Esophagus squamous epithelium (tissue), 5 donors: ENCODE measurements at regions not wholly inside any gene's neighbourhood (a gene's known extent, or its start where the extent isn't known, plus 50 kb on each side); places are given as distances from the start of the nearest gene placed in this dataset.

ENCODE experiments used
- DNase-seq: peaks from one replicate; lab custom pipeline; 2025; lab: John Stamatoyannopoulos, UW
- H3K27ac ChIP-seq, 4 donors: fragments of 200-600 bp; sonication (generic); one replicate each; pipeline ENCODE4 v1.5.1; 2016 to 2019; ENCODE audit warnings: mild to moderate bottlenecking in 1 of 4
- H3K27me3 ChIP-seq, 4 donors: fragments of 200-600 bp; sonication (generic); 1 replicate in 3 of 4; 2 replicates in 1 of 4; pipeline versions ENCODE4 v1.5.1 to v1.6.0; 2017 to 2021; ENCODE audit warnings: antibody characterized with exemption in 1 of 4
- H3K36me3 ChIP-seq, 3 donors: fragments of 200-600 bp; sonication (generic); one replicate each; pipeline ENCODE4 v1.5.1; 2016 to 2019
- H3K4me1 ChIP-seq, 3 donors: fragments of 200-600 bp; sonication (generic); one replicate each; pipeline ENCODE4 v1.5.1; 2017 to 2019
- H3K4me3 ChIP-seq, 4 donors: fragments of 200-600 bp; sonication (generic); 1 replicate in 3 of 4; 2 replicates in 1 of 4; pipeline ENCODE4 v1.5.1; 2016 to 2019; ENCODE audit warnings: mild to moderate bottlenecking in 2 of 4, moderate library complexity in 1 of 4
- H3K9me3 ChIP-seq, 3 donors: fragments of 200-600 bp; sonication (generic); one replicate each; pipeline ENCODE4 v1.5.1; 2016 to 2019
- CTCF ChIP-seq, 6 experiments: fragments of 450-650 bp in 4 of 6; fragments of 200-600 bp in 2 of 6; sonication (generic) in 2 of 6; IDR thresholded peaks; one replicate each; pipeline ENCODE4 v1.5.1; 2016 to 2019; ENCODE audit warnings: antibody characterized with exemption in 6 of 6, mild to moderate bottlenecking in 4 of 6, moderate library complexity in 4 of 6
- POLR2A ChIP-seq, 4 donors: fragments of 450-650 bp; IDR thresholded peaks; one replicate each; pipeline ENCODE4 v1.6.1; 2017; ENCODE audit warnings: antibody characterized with exemption in 4 of 4, mild to moderate bottlenecking in 4 of 4, moderate library complexity in 3 of 4
- WGBS, 2 donors: methylation state at CpG; one replicate each; pipeline ENCODE4 v1.1.5; 2018; 5-methylcytosine and 5-hydroxymethylcytosine counted together
- intact Hi-C: fragments of 100-400 bp; cut with DNase I; formaldehyde crosslinking; loops from one replicate; pipeline ENCODE4 v1.15.0; 2022
- donor health status: DM: yes; HTN: yes; CAD: no.

DNA sequence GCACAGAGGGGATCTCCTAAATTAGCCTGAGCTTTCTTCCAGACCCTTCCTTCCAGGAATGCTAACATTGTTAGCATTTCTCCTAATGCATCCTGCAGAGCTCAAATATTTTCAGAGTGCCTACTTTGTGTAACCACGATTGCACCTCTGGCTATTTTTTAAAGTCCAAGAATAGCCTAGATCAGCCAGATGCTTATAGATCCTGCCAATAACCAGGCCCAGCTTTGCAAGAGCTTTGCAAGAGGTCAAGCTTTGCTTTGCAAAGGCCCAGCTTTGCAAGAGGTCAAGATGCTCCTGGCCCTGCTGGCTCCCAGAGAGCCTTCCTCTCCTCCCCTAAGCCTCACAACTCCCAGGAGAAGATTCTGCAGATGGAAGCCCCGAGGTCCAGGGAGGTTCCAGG, 491.9 kb downstream of the MN1 start:
- no peak overlapping the region for H3K4me3 ChIP-seq
- intact Hi-C loops: no loop called here
- 40 to 57% methylated on average over 1 to 2 of the region's 2 CpGs for WGBS, 2 donors
- H3K4me1 ChIP-seq: peaks cover 0 to 10% (median 0%) of the 10 kb centered on the region in 3 donors
- no peak overlapping the region for H3K27ac ChIP-seq
- no peaks in the 10 kb centered on the region for H3K36me3 ChIP-seq
- DNase-seq: no peak
- H3K27me3 ChIP-seq: peaks cover 0 to 6% (median 0%) of the 10 kb centered on the region in 4 donors
- no peaks in the 10 kb centered on the region for H3K9me3 ChIP-seq
- TF ChIP-seq POLR2A (IDR thresholded peaks at IDR 0.05) (no peak), CTCF (IDR thresholded peaks at IDR 0.05) (no peak)

DNA sequence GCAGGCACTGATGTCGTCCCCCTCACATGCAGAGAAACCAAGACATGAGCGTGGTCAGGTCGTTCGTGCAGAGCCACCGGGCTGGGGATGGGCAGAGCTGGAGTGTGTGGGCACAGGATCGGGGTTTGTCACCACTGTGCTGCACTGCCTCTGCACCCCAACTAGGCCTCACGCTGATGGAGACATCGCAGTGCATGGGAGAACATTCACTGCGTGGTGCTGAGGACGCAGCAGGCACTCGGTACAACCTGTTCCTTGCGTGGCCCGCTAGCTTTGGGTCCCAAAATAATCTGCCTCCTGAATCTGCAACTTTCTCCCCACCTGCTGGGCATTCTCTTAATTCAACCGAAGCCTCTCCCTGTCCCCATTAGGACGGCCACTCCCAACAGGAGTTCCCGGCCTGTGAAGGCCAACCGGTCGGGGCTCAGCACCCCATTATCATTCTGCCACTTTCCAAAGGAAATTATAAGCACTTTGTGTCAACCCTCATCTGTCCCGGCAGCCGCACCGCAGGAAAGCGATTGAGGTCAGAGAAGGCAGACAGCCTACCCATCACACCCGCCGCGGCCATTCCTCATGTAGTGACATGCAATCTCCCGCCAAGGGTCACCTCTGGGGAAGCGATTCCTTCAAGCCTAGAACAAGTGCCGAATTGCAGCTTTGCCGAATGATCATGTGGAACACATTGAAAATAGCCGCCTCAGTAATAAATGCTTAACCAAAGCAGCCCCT, 490.4 kb downstream of the MN1 start:
- intact Hi-C loops: no loop called here
- DNase-seq: no peak

DNA sequence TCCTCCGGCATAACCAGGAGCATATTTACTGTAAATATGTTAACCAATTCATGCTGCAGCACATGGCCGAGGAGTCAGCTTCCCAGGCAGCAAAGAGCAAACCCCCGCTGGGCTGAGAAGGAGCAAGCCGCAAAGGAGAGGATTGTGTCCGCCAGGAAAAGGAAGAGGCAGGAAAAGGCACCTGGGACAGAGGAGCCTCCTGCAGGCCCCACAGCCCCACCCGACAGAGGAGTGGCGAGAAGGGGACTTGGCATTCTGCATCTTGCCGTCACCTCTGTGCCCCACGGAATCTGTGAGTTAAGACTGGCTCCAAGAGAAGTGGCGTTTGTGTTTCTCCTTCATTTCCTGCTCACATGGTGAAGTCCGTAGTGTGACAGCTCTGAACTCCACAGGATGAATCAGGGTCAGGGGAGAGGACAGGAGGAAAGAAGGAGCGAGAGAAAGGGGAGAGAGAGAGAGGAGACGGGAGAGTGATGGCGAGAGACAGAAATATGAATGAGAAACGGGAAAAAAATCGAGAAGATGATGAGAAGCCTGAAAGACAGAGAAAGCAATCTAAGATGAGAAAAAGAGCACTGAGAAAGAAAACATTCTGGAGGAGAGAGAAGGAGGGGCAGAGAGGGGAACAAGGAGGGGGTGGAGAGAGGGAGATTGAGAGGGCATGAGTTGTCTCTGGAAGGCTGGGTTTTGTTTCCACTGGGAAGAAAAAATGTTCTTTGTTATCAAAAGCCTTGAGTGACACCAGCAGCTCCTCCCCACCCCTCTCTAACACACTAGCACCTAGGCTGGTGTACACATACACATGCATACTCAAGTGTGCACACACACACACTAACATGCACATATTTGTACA, 489.6 kb downstream of the MN1 start:
- no peak overlapping the region for H3K4me3 ChIP-seq
- H3K27ac ChIP-seq: no peak overlapping the region
- peaks cover 0 to 6% (median 0%) of the 10 kb centered on the region in 4 donors for H3K27me3 ChIP-seq
- 41 to 47% methylated on average over 15 of the region's 16 CpGs for WGBS, 2 donors
- no peaks in the 10 kb centered on the region for H3K36me3 ChIP-seq
- intact Hi-C loops: no loop called here
- H3K9me3 ChIP-seq: no peaks in the 10 kb centered on the region
- DNase-seq: no peak
- H3K4me1 ChIP-seq: peaks cover 0 to 10% (median 0%) of the 10 kb centered on the region in 3 donors
- TF ChIP-seq CTCF (IDR thresholded peaks at IDR 0.05) (no peak), POLR2A (IDR thresholded peaks at IDR 0.05) (no peak)

More for the DNA sequence above, 490.4 kb downstream of the MN1 start:
- TF ChIP-seq POLR2A (IDR thresholded peaks at IDR 0.05) (no peak), CTCF (IDR thresholded peaks at IDR 0.05) (no peak)
- H3K27me3 ChIP-seq: peaks cover 0 to 6% (median 0%) of the 10 kb centered on the region in 4 donors
- H3K9me3 ChIP-seq: no peaks in the 10 kb centered on the region
- no peaks in the 10 kb centered on the region for H3K36me3 ChIP-seq
- no peak overlapping the region for H3K27ac ChIP-seq
- 77 to 91% methylated on average over 10 to 19 of the region's 30 CpGs for WGBS, 2 donors
- peaks cover 0 to 10% (median 0%) of the 10 kb centered on the region in 3 donors for H3K4me1 ChIP-seq
- H3K4me3 ChIP-seq: no peak overlapping the region

DNA sequence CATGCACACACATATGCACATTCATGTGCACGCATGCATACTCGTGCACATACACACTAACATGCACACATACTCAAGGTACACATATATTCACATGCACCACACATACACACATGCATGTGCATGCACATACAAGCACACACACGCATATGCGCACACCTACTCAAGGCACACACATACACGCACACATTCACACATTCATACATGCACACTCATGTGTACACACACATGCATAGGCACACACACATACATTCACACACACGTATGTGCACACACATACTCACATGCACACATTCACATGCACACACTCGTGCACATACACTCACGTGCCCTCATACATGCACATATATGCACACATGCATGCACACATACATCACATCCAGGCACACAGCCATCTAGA, 489.0 kb downstream of the MN1 start:
- Histone ChIP-seq H3K4me3 (no peak overlapping the region), H3K27ac (no peak overlapping the region), H3K27me3 (peaks cover 0 to 6% (median 0%) of the 10 kb centered on the region in 4 donors), H3K9me3 (no peaks in the 10 kb centered on the region), H3K4me1 (peaks cover 0 to 10% (median 0%) of the 10 kb centered on the region in 3 donors), H3K36me3 (no peaks in the 10 kb centered on the region)
- no peak for DNase-seq
- intact Hi-C loops: no loop called here
- TF ChIP-seq POLR2A (IDR thresholded peaks at IDR 0.05) (no peak), CTCF (IDR thresholded peaks at IDR 0.05) (no peak)
- WGBS, 2 donors: 73 to 82% methylated on average over 8 of the region's 8 CpGs
